ENCODE measurements at regions not wholly inside any gene's neighbourhood (a gene's known extent, or its start where the extent isn't known, plus 50 kb on each side); places are given as distances from the start of the nearest gene placed in this dataset.

DNA sequence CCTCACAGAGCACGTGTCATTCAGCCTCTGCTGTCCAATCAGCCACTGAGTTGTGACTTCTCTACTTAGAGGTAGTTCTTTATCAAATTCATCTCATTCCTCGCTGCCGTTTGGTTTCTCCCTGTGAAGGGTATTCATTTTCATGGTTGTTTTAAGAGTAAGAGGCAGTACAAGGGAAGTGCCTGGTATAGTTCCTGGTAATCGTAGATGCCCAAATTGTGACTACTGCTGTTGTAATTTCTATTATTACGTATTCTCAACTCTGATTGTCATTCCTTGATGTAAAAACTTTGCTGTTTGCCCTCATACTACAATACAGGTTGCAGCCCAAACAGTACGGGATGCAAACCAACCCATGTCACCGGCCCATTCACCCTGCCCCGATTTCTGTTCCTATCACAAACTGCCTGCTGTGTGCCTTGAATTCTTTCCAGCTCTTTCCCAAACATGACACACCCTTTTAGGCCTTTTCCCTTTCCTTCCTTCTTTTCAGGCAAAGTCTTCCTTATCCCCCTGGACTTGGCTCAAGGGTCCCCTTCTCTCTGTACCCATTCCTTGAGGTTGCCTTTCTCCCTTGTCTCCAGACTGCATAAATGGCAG is 93.0 kb downstream of the SLC25A47 start:
- no peaks in the 10 kb centered on the region for H4K20me1 ChIP-seq (ENCODE audit: insufficient read depth, poor library complexity, severe bottlenecking)
- peaks cover 10% of the 10 kb centered on the region for H3K4me1 ChIP-seq (ENCODE audit: insufficient read depth)
- no peak for DNase-seq (ENCODE audit: low spot score)
- peak overlapping the region; percentile 67 for H3K27ac ChIP-seq
- no peak overlapping the region for H2AFZ ChIP-seq
- H3K36me3 ChIP-seq (replicated peaks; ENCODE audit: insufficient read depth, low read depth) = no peaks in the 10 kb centered on the region
- TF ChIP-seq, protein P1, sequence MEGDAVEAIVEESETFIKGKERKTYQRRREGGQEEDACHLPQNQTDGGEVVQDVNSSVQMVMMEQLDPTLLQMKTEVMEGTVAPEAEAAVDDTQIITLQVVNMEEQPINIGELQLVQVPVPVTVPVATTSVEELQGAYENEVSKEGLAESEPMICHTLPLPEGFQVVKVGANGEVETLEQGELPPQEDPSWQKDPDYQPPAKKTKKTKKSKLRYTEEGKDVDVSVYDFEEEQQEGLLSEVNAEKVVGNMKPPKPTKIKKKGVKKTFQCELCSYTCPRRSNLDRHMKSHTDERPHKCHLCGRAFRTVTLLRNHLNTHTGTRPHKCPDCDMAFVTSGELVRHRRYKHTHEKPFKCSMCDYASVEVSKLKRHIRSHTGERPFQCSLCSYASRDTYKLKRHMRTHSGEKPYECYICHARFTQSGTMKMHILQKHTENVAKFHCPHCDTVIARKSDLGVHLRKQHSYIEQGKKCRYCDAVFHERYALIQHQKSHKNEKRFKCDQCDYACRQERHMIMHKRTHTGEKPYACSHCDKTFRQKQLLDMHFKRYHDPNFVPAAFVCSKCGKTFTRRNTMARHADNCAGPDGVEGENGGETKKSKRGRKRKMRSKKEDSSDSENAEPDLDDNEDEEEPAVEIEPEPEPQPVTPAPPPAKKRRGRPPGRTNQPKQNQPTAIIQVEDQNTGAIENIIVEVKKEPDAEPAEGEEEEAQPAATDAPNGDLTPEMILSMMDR (IDR thresholded peaks at IDR 0.05; ENCODE audit: poor library complexity) = no peak
- TF ChIP-seq EZH2phosphoT487 (IDR thresholded peaks at IDR 0.05; ENCODE audit: low read depth, severe bottlenecking, unreplicated experiment) (no peak), EZH2 (IDR thresholded peaks at IDR 0.05; ENCODE audit: borderline replicate concordance) (no peak)
- no peak overlapping the region for H3K4me2 ChIP-seq
- H3K9me3 ChIP-seq (ENCODE audit: low read depth) = no peaks in the 10 kb centered on the region
- no peak overlapping the region for H3K4me3 ChIP-seq
- WGBS (ENCODE audit: low lambda C conversion rate, missing lambda C conversion rate) = 83% methylated on average over 8 of the region's 8 CpGs
- H3K9me2 ChIP-seq (replicated peaks; ENCODE audit: insufficient read depth) = no peaks in the 10 kb centered on the region
- H3K79me2 ChIP-seq = peaks cover 47% of the 10 kb centered on the region
- no peaks in the 10 kb centered on the region for H3K27me3 ChIP-seq

DNA sequence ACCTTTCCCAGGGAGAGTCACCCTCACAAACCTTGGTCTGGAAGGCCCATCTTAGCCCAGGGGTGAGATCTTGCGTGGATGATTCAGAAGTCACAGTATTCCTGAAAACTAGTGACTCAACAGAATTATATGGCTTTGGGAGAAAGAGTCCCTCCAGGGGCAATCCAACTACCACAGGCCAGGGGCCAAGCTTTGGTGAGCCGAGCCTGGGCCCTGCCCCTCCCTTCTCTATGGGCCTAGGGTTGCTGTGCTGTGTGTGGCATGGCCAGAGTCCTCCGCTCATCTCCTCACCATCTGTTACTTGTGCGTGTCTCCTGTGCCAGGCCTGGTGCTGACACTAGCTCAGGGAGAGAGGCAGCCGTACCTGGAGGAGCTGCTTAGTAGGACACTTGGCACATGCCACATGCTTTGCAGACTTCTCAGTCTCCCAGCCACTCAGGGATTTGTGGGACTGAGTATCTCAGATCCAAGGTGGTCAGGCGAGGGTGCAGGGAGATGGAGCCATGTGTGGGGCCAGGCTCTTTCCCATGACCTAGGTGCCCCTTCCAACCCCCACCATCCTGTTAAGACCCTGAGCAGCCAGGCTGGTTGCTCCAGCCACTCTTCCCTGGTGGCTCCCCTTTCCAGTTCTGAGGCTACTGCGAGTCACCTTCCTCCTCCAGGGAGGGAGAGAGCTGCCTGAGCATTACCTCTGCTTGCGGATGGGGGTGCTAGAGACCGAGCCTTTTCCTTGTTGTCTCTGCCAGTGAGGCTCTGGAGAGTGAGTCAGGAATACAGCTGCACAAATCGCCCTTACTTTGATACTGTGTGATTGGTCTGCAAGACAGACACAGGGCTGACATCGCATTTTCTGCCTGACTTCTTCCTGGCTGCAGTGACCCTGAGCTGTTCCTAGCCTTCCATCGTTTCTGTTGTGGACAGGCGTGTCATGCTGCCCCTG is 94.1 kb downstream of the SLC25A47 start:
- Histone ChIP-seq H3K4me1 (ENCODE audit: insufficient read depth) (peaks cover 10% of the 10 kb centered on the region), H3K4me2 (no peak overlapping the region), H2AFZ (no peak overlapping the region), H3K36me3 (replicated peaks; ENCODE audit: insufficient read depth, low read depth) (no peaks in the 10 kb centered on the region), H3K79me2 (peaks cover 41% of the 10 kb centered on the region), H3K27me3 (no peaks in the 10 kb centered on the region), H3K27ac (peak overlapping the region; percentile 67), H3K9me3 (ENCODE audit: low read depth) (no peaks in the 10 kb centered on the region), H4K20me1 (ENCODE audit: insufficient read depth, poor library complexity, severe bottlenecking) (no peaks in the 10 kb centered on the region), H3K9me2 (replicated peaks; ENCODE audit: insufficient read depth) (no peaks in the 10 kb centered on the region), H3K4me3 (no peak overlapping the region)
- DNase-seq (ENCODE audit: low spot score) = peak; percentile 88
- WGBS (ENCODE audit: low lambda C conversion rate, missing lambda C conversion rate) = 65% methylated on average over 13 of the region's 13 CpGs
- TF ChIP-seq EZH2phosphoT487 (IDR thresholded peaks at IDR 0.05; ENCODE audit: low read depth, severe bottlenecking, unreplicated experiment) (no peak), EZH2 (IDR thresholded peaks at IDR 0.05; ENCODE audit: borderline replicate concordance) (no peak)
- TF ChIP-seq, protein P1 (IDR thresholded peaks at IDR 0.05; ENCODE audit: poor library complexity) = peak; percentile 65

DNA sequence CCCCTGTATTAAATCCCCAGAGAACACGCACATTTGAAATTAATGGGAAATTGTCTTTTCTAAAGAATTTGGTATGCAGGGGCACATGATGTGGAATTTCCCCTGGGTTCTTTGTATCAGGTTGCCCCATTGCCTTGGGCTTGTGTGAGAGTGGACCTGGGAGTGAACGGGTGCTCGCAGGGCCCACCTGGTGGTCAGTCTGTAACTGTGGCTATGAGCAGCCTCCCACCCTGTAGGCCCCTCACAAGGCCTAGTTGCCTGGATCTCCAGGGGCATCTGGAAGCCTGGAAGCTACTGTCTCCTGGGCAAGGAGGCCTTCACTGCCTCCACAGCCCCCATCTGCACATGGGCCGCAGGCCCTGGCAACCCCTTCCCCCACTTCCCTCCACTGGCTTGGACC is 96.7 kb downstream of the SLC25A47 start:
- H3K4me2 ChIP-seq = no peak overlapping the region
- no peaks in the 10 kb centered on the region for H4K20me1 ChIP-seq (ENCODE audit: insufficient read depth, poor library complexity, severe bottlenecking)
- TF ChIP-seq EZH2 (IDR thresholded peaks at IDR 0.05; ENCODE audit: borderline replicate concordance) = no peak
- no peak for TF ChIP-seq EZH2phosphoT487 (IDR thresholded peaks at IDR 0.05; ENCODE audit: low read depth, severe bottlenecking, unreplicated experiment)
- TF ChIP-seq, protein P1 (IDR thresholded peaks at IDR 0.05; ENCODE audit: poor library complexity) = no peak
- peaks cover 39% of the 10 kb centered on the region for H3K79me2 ChIP-seq
- H3K27ac ChIP-seq = no peak overlapping the region
- no peaks in the 10 kb centered on the region for H3K9me2 ChIP-seq (replicated peaks; ENCODE audit: insufficient read depth)
- H3K4me1 ChIP-seq (ENCODE audit: insufficient read depth) = peaks cover 10% of the 10 kb centered on the region
- H2AFZ ChIP-seq = no peak overlapping the region
- H3K27me3 ChIP-seq = no peaks in the 10 kb centered on the region
- H3K4me3 ChIP-seq = no peak overlapping the region
- H3K9me3 ChIP-seq (ENCODE audit: low read depth) = no peaks in the 10 kb centered on the region
- WGBS (ENCODE audit: low lambda C conversion rate, missing lambda C conversion rate) = 87% methylated on average over 4 of the region's 4 CpGs
- H3K36me3 ChIP-seq (replicated peaks; ENCODE audit: insufficient read depth, low read depth) = no peaks in the 10 kb centered on the region
- no peak for DNase-seq (ENCODE audit: low spot score)

Measured in hepatocyte (in vitro differentiated cells).